ENCODE measurements at regions not wholly inside any gene's neighbourhood (a gene's known extent, or its start where the extent isn't known, plus 50 kb on each side); places are given as distances from the start of the nearest gene placed in this dataset.

GRCh38 chr3:103075282-103075681 is 640.5 kb downstream of the ZPLD1 start:
- TF ChIP-seq FOXM1 (IDR thresholded peaks at IDR 0.05; ENCODE audit: borderline replicate concordance) (no peak), ARNT (IDR thresholded peaks at IDR 0.05) (no peak), SP1 (IDR thresholded peaks at IDR 0.05) (no peak), BHLHE40 (IDR thresholded peaks at IDR 0.05; ENCODE audit: borderline replicate concordance) (no peak), TARDBP (IDR thresholded peaks at IDR 0.05) (no peak), LEF1 (IDR thresholded peaks at IDR 0.05; ENCODE audit: borderline replicate concordance) (no peak), ZNF384 (IDR thresholded peaks at IDR 0.05) (no peak), FOXA1 (IDR thresholded peaks at IDR 0.05) (no peak)

Data from HEK293T (cell line).